Cardiac muscle cell (in vitro differentiated cells and primary cell): ENCODE measurements at regions not wholly inside any gene's neighbourhood (a gene's known extent, or its start where the extent isn't known, plus 50 kb on each side); places are given as distances from the start of the nearest gene placed in this dataset.

Experiments used
- DNase-seq, 2 donors: peaks; one replicate each; pipeline versions ENCODE4 v3.0.0 to v3.0.0-alpha.2; 2010 to 2017; ENCODE audit warnings: low read depth in 1 of 2, low spot score in 1 of 2
- H3K27ac ChIP-seq: fragments of 200-600 bp; sonication (generic); 2 replicates; pipeline ENCODE4 v1.5.1; 2016
- H3K27me3 ChIP-seq: fragments of 200-600 bp; sonication (generic); 2 replicates; pipeline ENCODE4 v1.6.0; 2016; ENCODE audit warnings: control low read depth
- H3K36me3 ChIP-seq: fragments of 200-600 bp; sonication (generic); 2 replicates; pipeline ENCODE4 v1.5.1; 2016; ENCODE audit warnings: control low read depth
- H3K4me1 ChIP-seq: fragments of 200-600 bp; sonication (generic); 2 replicates; pipeline ENCODE4 v1.8.1; 2017; ENCODE audit warnings: low read depth, mild to moderate bottlenecking, mixed run types
- H3K4me3 ChIP-seq: fragments of 200-600 bp; sonication (generic); 2 replicates; pipeline ENCODE4 v1.5.1; 2016; ENCODE audit warnings: mild to moderate bottlenecking
- H3K9me3 ChIP-seq: fragments of 200-600 bp; sonication (generic); 2 replicates; pipeline ENCODE4 v1.5.1; 2017; ENCODE audit warnings: low read depth, mild to moderate bottlenecking, control low read depth
- TF ChIP-seq, protein P1 (sequence below): IDR thresholded peaks from 2 replicates; pipeline ENCODE4 v1.5.1; 2012; ENCODE audit warnings: low read depth, mild to moderate bottlenecking, low read length

DNA sequence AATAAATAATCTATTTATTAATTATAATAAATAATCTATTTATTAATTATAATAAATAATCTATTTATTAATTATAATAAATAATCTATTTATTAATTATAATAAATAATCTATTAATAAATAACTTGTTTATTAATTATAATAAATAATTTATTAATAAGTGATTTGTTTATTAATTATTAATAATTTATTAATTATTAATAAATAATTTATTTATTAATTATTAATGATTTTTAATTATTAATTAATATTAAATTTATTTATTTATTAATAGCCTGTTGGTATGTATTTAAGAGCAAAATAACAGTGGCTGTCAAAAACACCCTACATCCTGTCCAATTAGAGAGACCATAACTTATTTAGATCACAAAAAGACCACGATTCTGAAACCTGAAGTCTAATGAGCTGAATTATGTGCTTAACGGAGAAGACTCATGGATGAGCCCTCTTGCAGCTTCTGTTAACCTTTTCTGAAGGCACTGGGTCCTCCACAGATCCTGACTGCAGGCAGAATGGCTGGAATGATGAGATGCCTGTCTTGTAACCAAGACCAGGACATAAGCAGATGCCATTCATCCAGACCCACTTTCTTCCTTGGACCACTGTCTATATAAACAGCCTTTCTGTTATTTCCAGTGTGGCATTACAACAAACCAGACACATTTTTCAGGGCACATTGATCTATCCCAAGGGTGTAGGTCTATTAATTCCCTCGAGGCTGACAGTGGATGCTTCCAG lies 134.2 kb downstream of the SETD4 start:
- no peak overlapping the region for H3K27ac ChIP-seq
- H3K4me1 ChIP-seq = no peaks in the 10 kb centered on the region
- no peaks in the 10 kb centered on the region for H3K36me3 ChIP-seq
- H3K27me3 ChIP-seq = peaks cover 54% of the 10 kb centered on the region
- no peak overlapping the region for H3K4me3 ChIP-seq
- H3K9me3 ChIP-seq = no peaks in the 10 kb centered on the region
- TF ChIP-seq, protein P1, sequence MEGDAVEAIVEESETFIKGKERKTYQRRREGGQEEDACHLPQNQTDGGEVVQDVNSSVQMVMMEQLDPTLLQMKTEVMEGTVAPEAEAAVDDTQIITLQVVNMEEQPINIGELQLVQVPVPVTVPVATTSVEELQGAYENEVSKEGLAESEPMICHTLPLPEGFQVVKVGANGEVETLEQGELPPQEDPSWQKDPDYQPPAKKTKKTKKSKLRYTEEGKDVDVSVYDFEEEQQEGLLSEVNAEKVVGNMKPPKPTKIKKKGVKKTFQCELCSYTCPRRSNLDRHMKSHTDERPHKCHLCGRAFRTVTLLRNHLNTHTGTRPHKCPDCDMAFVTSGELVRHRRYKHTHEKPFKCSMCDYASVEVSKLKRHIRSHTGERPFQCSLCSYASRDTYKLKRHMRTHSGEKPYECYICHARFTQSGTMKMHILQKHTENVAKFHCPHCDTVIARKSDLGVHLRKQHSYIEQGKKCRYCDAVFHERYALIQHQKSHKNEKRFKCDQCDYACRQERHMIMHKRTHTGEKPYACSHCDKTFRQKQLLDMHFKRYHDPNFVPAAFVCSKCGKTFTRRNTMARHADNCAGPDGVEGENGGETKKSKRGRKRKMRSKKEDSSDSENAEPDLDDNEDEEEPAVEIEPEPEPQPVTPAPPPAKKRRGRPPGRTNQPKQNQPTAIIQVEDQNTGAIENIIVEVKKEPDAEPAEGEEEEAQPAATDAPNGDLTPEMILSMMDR = no peak
- DNase-seq = no peak

DNA sequence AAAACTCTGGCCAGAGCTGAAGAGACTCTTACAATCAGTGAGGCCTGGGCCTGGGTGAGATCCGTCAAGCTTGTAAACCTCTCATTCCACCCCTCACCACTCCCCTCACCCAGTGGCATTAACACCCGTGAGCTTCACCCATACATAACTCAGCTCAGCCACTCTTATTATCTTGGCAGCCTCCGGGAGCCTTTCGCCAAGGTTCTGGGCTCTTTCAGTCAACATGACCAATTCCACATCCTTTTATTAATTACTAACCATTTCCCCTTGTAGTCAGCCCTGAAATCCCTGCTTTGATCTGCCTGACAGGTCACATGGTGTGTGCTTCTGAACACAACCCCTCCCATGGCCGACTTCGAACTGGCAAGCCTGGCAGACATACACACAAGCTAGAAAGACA lies 134.8 kb downstream of the SETD4 start:
- TF ChIP-seq, protein P1 = no peak
- Histone ChIP-seq H3K4me1 (no peaks in the 10 kb centered on the region), H3K9me3 (no peaks in the 10 kb centered on the region), H3K27ac (no peak overlapping the region), H3K27me3 (peaks cover 59% of the 10 kb centered on the region), H3K36me3 (no peaks in the 10 kb centered on the region), H3K4me3 (no peak overlapping the region)
- peak; percentile 46 to 82 for DNase-seq

DNA sequence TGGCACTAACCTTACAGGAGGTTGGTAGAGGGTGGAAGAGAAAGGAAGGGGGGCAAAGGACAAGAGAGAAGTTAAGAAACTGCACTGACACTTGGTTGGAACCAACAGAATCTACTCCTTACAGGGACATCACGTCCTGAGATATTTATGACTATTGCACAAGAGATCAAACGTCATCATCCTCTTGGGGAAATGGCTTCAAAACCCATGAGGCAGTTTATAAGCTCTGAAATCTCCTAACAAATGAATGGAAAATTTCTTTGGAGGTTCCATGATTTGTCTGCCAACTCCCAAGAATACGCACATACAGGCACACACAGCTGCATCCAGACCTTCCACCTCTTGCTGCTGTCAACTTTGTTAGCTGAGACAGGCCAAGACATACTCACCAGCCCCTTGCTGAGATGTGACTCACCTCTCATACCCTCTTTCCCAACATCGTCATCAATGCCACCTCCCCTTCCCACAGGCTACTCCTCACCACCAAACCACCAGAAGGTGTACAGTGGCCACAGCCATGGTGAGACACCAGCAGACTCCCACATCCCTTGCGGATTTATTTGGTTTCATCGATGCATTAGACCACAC lies 135.5 kb downstream of the SETD4 start:
- Histone ChIP-seq H3K4me3 (no peak overlapping the region), H3K4me1 (no peaks in the 10 kb centered on the region), H3K36me3 (no peaks in the 10 kb centered on the region), H3K9me3 (no peaks in the 10 kb centered on the region), H3K27me3 (peaks cover 65% of the 10 kb centered on the region), H3K27ac (no peak overlapping the region)
- peak in 1 of 2 donors; percentile 69 for DNase-seq
- TF ChIP-seq, protein P1 = no peak

DNA sequence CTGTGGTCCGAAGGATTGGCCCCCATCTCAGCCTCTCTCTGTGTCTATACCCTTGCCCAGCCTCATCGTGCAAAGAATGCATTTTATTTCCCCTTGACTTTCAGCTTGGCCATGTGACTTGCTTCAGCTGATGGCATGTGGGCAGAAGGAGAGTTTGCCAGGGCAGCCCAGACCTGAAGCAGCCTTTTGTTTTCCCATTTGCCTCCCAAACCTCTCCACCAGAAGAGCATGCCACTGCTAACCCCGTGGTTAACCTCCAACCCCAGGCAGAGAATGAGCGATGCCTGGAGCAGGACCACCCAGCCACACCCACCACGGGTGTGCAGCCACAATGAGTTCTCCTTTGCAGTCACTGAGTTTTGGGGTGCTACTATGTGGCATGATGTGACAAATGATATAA lies 136.4 kb downstream of the SETD4 start:
- H3K4me3 ChIP-seq = no peak overlapping the region

DNA sequence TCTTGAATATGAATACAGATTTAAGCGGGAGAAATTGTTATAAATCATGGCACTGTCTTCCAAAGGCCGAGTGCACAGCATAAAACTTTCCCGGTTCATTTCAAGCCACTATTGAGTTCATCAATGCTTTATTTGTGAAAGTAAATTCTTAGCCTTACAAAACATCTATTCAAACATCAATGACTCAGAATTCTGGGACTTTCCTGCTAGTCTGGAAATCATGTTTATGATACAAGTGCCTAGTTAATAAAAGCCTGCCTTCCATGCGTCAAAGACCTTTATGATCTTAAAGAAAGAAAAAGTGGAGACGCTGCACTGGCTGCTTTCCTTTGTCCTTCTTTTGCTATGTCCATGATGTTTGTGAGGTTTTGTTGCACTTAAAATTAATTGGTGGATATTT lies 137.7 kb downstream of the SETD4 start:
- H3K27me3 ChIP-seq = peaks cover 75% of the 10 kb centered on the region
- no peak overlapping the region for H3K27ac ChIP-seq

More for the DNA sequence above, 136.4 kb downstream of the SETD4 start:
- H3K9me3 ChIP-seq = no peaks in the 10 kb centered on the region
- no peaks in the 10 kb centered on the region for H3K4me1 ChIP-seq
- TF ChIP-seq, protein P1 = no peak
- no peak overlapping the region for H3K27ac ChIP-seq
- no peaks in the 10 kb centered on the region for H3K36me3 ChIP-seq
- no peak for DNase-seq
- peaks cover 72% of the 10 kb centered on the region for H3K27me3 ChIP-seq

More for the DNA sequence above, 137.7 kb downstream of the SETD4 start:
- DNase-seq = no peak
- Histone ChIP-seq H3K4me1 (no peaks in the 10 kb centered on the region), H3K4me3 (no peak overlapping the region), H3K9me3 (no peaks in the 10 kb centered on the region), H3K36me3 (no peaks in the 10 kb centered on the region)
- TF ChIP-seq, protein P1 = no peak
